Stimulated activated naive CD4-positive, alpha-beta T cell treated with Interleukin-2 at 50 U/mL for 16 hours (primary cell): ENCODE measurements at regions not wholly inside any gene's neighbourhood (a gene's known extent, or its start where the extent isn't known, plus 50 kb on each side); places are given as distances from the start of the nearest gene placed in this dataset.
"Not testable (repeated sequence)": the region's sequence is repeated elsewhere in the genome, so short reads cannot be mapped to it uniquely, and the experiment has no call there.

Source experiments
- DNase-seq: peaks from one replicate; lab custom pipeline; 2025; lab: John Stamatoyannopoulos, UW

- no peak for DNase-seq
Measured at GRCh38 chr12:127588249-127588648, 678.7 kb upstream of the TMEM132C start.

GRCh38 chr12:127589541-127589940 is 677.4 kb upstream of the TMEM132C start:
- DNase-seq: no peak

- DNase-seq: no peak
Measured at GRCh38 chr12:127590868-127591267, 676.1 kb upstream of the TMEM132C start.

GRCh38 chr12:127592245-127592644 is 674.7 kb upstream of the TMEM132C start:
- DNase-seq: no peak

GRCh38 chr12:127594351-127594970 is 672.5 kb upstream of the TMEM132C start:
- no peak for DNase-seq

- no peak for DNase-seq
Measured at GRCh38 chr12:127595506-127595905, 671.5 kb upstream of the TMEM132C start.

GRCh38 chr12:127596891-127597290 is 670.1 kb upstream of the TMEM132C start:
- DNase-seq: no peak

- no peak for DNase-seq
Measured at GRCh38 chr12:127599436-127599835, 667.5 kb upstream of the TMEM132C start.

- DNase-seq: no peak
Measured at GRCh38 chr12:127600211-127600610, 666.8 kb upstream of the TMEM132C start.

- DNase-seq: no peak
Measured at GRCh38 chr12:127606476-127607015, 660.4 kb upstream of the TMEM132C start.

- no peak for DNase-seq
Measured at GRCh38 chr12:127607146-127607725, 659.7 kb upstream of the TMEM132C start.

- DNase-seq: not testable (repeated sequence)
Measured at GRCh38 chr12:127608359-127608758, 658.6 kb upstream of the TMEM132C start.

- DNase-seq: no peak
Measured at GRCh38 chr12:127613056-127613455, 653.9 kb upstream of the TMEM132C start.

GRCh38 chr12:127619869-127620734 is 646.9 kb upstream of the TMEM132C start:
- DNase-seq: no peak

- no peak for DNase-seq
Measured at GRCh38 chr12:127620735-127621355, 646.1 kb upstream of the TMEM132C start.

- DNase-seq: no peak
Measured at GRCh38 chr12:127621366-127621765, 645.6 kb upstream of the TMEM132C start.

GRCh38 chr12:127623362-127623761 is 643.6 kb upstream of the TMEM132C start:
- no peak for DNase-seq

GRCh38 chr12:127625176-127625771 is 641.7 kb upstream of the TMEM132C start:
- DNase-seq: no peak

GRCh38 chr12:127628645-127629044 is 638.3 kb upstream of the TMEM132C start:
- no peak for DNase-seq

GRCh38 chr12:127629066-127629820 is 637.7 kb upstream of the TMEM132C start:
- DNase-seq: no peak

GRCh38 chr12:127632461-127632860 is 634.5 kb upstream of the TMEM132C start:
- DNase-seq: no peak
